ENCODE measurements at regions not wholly inside any gene's neighbourhood (a gene's known extent, or its start where the extent isn't known, plus 50 kb on each side); places are given as distances from the start of the nearest gene placed in this dataset.

DNA sequence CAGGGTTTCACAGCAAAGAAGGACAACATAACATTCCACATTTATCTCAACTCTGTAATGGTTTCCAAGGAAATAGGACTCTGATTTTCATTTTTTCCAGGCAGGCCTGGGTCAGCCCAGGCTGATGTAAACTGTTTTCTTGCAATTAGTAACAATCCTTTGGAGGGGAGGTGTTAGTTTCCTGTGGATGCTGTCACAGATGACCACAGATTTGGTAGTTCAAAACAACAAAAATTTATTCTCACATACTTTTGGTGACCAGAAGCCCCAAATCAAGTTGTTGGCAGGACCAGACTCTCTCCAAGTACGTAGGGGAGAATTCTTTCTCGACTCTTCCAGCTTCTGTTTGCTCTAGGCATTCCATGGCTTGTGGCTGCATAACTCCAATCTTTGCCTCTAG lies 88.0 kb downstream of the EDEM1 start:
- H3K9ac ChIP-seq (ENCODE audit: low read depth, low read length, poor library complexity, severe bottlenecking): no peak overlapping the region

GRCh38 chr3:5276934-5277333 lies 89.4 kb downstream of the EDEM1 start:
- Histone ChIP-seq H3K9me3 (ENCODE audit: insufficient read depth, low read depth, low read length) (0 out of 2 replicates have a peak, but pooled peaks cover 4% of the 10 kb centered on the region), H2AFZ (ENCODE audit: low read length) (no peak overlapping the region), H3K4me1 (ENCODE audit: insufficient read depth, low read length, poor library complexity, severe bottlenecking) (no peaks in the 10 kb centered on the region), H3K27me3 (ENCODE audit: insufficient read depth, low read length, poor library complexity, severe bottlenecking) (no peaks in the 10 kb centered on the region), H3K4me3 (ENCODE audit: low read length, poor library complexity, severe bottlenecking) (no peak overlapping the region), H3K9ac (ENCODE audit: low read depth, low read length, poor library complexity, severe bottlenecking) (no peak overlapping the region), H3K9me2 (replicated peaks; ENCODE audit: low read depth, low read length) (no peaks in the 10 kb centered on the region), H3K36me3 (ENCODE audit: insufficient read depth, low read length) (no peaks in the 10 kb centered on the region), H3F3A (ENCODE audit: low read depth) (no peaks in the 10 kb centered on the region), H4K20me1 (ENCODE audit: insufficient read depth, low read length, poor library complexity, severe bottlenecking) (no peaks in the 10 kb centered on the region), H3K79me2 (ENCODE audit: insufficient read depth, low read length) (no peaks in the 10 kb centered on the region), H3K4me2 (ENCODE audit: low read depth, low read length, poor library complexity, severe bottlenecking) (no peak overlapping the region)
- TF ChIP-seq EZH2phosphoT487 (IDR thresholded peaks at IDR 0.05; ENCODE audit: borderline replicate concordance): no peak
- TF ChIP-seq, protein P1, sequence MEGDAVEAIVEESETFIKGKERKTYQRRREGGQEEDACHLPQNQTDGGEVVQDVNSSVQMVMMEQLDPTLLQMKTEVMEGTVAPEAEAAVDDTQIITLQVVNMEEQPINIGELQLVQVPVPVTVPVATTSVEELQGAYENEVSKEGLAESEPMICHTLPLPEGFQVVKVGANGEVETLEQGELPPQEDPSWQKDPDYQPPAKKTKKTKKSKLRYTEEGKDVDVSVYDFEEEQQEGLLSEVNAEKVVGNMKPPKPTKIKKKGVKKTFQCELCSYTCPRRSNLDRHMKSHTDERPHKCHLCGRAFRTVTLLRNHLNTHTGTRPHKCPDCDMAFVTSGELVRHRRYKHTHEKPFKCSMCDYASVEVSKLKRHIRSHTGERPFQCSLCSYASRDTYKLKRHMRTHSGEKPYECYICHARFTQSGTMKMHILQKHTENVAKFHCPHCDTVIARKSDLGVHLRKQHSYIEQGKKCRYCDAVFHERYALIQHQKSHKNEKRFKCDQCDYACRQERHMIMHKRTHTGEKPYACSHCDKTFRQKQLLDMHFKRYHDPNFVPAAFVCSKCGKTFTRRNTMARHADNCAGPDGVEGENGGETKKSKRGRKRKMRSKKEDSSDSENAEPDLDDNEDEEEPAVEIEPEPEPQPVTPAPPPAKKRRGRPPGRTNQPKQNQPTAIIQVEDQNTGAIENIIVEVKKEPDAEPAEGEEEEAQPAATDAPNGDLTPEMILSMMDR (conservative IDR thresholded peaks at IDR 0.05; ENCODE audit: low read length): no peak

More for the DNA sequence above, 88.0 kb downstream of the EDEM1 start:
- Histone ChIP-seq H2AFZ (ENCODE audit: low read length) (no peak overlapping the region), H3K9me3 (ENCODE audit: insufficient read depth, low read depth, low read length) (no peaks in the 10 kb centered on the region), H3F3A (ENCODE audit: low read depth) (no peaks in the 10 kb centered on the region), H3K9me2 (replicated peaks; ENCODE audit: low read depth, low read length) (no peaks in the 10 kb centered on the region), H3K36me3 (ENCODE audit: insufficient read depth, low read length) (no peaks in the 10 kb centered on the region), H3K79me2 (ENCODE audit: insufficient read depth, low read length) (no peaks in the 10 kb centered on the region), H3K4me1 (ENCODE audit: insufficient read depth, low read length, poor library complexity, severe bottlenecking) (no peaks in the 10 kb centered on the region), H3K4me2 (ENCODE audit: low read depth, low read length, poor library complexity, severe bottlenecking) (no peak overlapping the region), H4K20me1 (ENCODE audit: insufficient read depth, low read length, poor library complexity, severe bottlenecking) (no peaks in the 10 kb centered on the region), H3K4me3 (ENCODE audit: low read length, poor library complexity, severe bottlenecking) (no peak overlapping the region), H3K27me3 (ENCODE audit: insufficient read depth, low read length, poor library complexity, severe bottlenecking) (no peaks in the 10 kb centered on the region)
- TF ChIP-seq EZH2phosphoT487 (IDR thresholded peaks at IDR 0.05; ENCODE audit: borderline replicate concordance): no peak
- TF ChIP-seq, protein P1 (conservative IDR thresholded peaks at IDR 0.05; ENCODE audit: low read length): no peak

DNA sequence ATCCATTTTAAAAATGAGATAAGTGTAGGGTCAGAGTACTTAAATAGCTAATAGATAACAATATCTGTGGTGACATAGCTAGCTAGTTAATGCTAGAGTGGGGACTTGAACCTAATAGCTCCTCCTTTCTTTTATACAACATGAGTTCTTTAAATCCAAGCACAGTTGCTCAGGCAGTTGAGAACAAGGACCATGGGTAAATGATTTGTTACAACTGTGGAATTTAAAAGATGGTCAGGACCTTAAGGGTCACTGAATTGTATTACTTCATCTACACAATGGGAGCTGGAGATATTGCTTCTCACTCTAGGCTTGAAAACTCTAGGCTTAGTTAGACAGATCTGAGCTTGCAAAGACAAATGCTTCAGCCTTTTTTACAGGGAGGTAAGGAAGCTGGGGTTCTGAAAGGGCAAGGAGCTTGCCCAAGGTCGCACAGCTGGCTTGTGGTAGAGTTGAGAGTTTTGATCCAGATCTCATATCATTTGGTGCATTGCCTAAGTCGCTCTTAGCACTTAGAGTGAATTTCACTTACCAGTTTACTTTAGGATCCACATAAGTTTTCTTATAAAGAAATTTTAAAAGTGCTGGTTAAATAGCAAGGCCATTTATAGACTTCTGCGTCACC lies 90.2 kb downstream of the EDEM1 start:
- Histone ChIP-seq H3K79me2 (ENCODE audit: insufficient read depth, low read length) (no peaks in the 10 kb centered on the region), H3K4me2 (ENCODE audit: low read depth, low read length, poor library complexity, severe bottlenecking) (no peak overlapping the region), H3F3A (ENCODE audit: low read depth) (no peaks in the 10 kb centered on the region), H3K9me3 (ENCODE audit: insufficient read depth, low read depth, low read length) (0 out of 2 replicates have a peak, but pooled peaks cover 4% of the 10 kb centered on the region), H3K9ac (ENCODE audit: low read depth, low read length, poor library complexity, severe bottlenecking) (no peak overlapping the region), H3K36me3 (ENCODE audit: insufficient read depth, low read length) (no peaks in the 10 kb centered on the region), H3K4me1 (ENCODE audit: insufficient read depth, low read length, poor library complexity, severe bottlenecking) (no peaks in the 10 kb centered on the region), H3K4me3 (ENCODE audit: low read length, poor library complexity, severe bottlenecking) (no peak overlapping the region), H3K27me3 (ENCODE audit: insufficient read depth, low read length, poor library complexity, severe bottlenecking) (no peaks in the 10 kb centered on the region), H4K20me1 (ENCODE audit: insufficient read depth, low read length, poor library complexity, severe bottlenecking) (no peaks in the 10 kb centered on the region), H2AFZ (ENCODE audit: low read length) (no peak overlapping the region), H3K9me2 (replicated peaks; ENCODE audit: low read depth, low read length) (no peaks in the 10 kb centered on the region)
- TF ChIP-seq, protein P1 (conservative IDR thresholded peaks at IDR 0.05; ENCODE audit: low read length): no peak
- no peak for TF ChIP-seq EZH2phosphoT487 (IDR thresholded peaks at IDR 0.05; ENCODE audit: borderline replicate concordance)

Data from Loucy (cell line).